CD14-positive monocyte (primary cell): ENCODE measurements at regions not wholly inside any gene's neighbourhood (a gene's known extent, or its start where the extent isn't known, plus 50 kb on each side); places are given as distances from the start of the nearest gene placed in this dataset.

ENCODE experiments used
- DNase-seq, 3 donors: peaks; one replicate each; pipeline ENCODE4 v3.0.0-alpha.2; 2011 to 2022
- H2AFZ ChIP-seq: 2 replicates; pipeline ENCODE4 v1.6.0; 2012; ENCODE audit warnings: mild to moderate bottlenecking, low read depth, low read length, inconsistent platforms; ENCODE audit not compliant: insufficient read depth, poor library complexity, severe bottlenecking
- H3K27ac ChIP-seq, 2 donors: 1 replicate in 1 of 2; 2 replicates in 1 of 2; pipeline ENCODE4 v1.5.1; 2012 to 2013; ENCODE audit warnings: low read length in 2 of 2, control low read depth in 1 of 2, inconsistent platforms in 1 of 2, low read depth in 1 of 2, mild to moderate bottlenecking in 1 of 2
- H3K27me3 ChIP-seq, 2 donors: one replicate each; pipeline versions ENCODE4 v1.6.0 to v1.6.1; 2011 to 2013; ENCODE audit warnings: low read length in 2 of 2; ENCODE audit not compliant: control insufficient read depth in 2 of 2, insufficient read depth in 2 of 2
- H3K36me3 ChIP-seq, 2 donors: replicated peaks in 1 of 2; 1 replicate in 1 of 2; 2 replicates in 1 of 2; pipeline versions ENCODE4 v1.5.1 to v1.6.1; 2012 to 2013; ENCODE audit warnings: low read length in 2 of 2, control low read depth in 1 of 2, inconsistent platforms in 1 of 2, mild to moderate bottlenecking in 1 of 2; ENCODE audit not compliant: insufficient read depth in 2 of 2, control insufficient read depth in 1 of 2
- H3K4me1 ChIP-seq, 2 donors: 1 replicate in 1 of 2; 2 replicates in 1 of 2; pipeline versions ENCODE4 v1.5.1 to v1.6.1; 2012 to 2013; ENCODE audit warnings: low read length in 2 of 2, control low read depth in 1 of 2, inconsistent platforms in 1 of 2, mild to moderate bottlenecking in 1 of 2, moderate library complexity in 1 of 2; ENCODE audit not compliant: insufficient read depth in 2 of 2, control insufficient read depth in 1 of 2
- H3K4me2 ChIP-seq: replicated peaks from 2 replicates; pipeline ENCODE3; 2012; ENCODE audit warnings: low read length, moderate library complexity, mild to moderate bottlenecking; ENCODE audit not compliant: poor library complexity, severe bottlenecking; ENCODE audit errors: extremely low read depth
- H3K4me3 ChIP-seq, 3 experiments: fragments of 200-600 bp in 1 of 3; sonication (generic) in 1 of 3; replicated peaks in 1 of 3; 1 replicate in 2 of 3; 2 replicates in 1 of 3; pipeline ENCODE4 v1.5.1; 2011 to 2013; ENCODE audit warnings: low read length in 3 of 3, mild to moderate bottlenecking in 3 of 3, control low read depth in 2 of 3, low read depth in 2 of 3, inconsistent platforms in 1 of 3, moderate library complexity in 1 of 3
- H3K79me2 ChIP-seq: 2 replicates; pipeline ENCODE4 v1.6.0; 2012; ENCODE audit warnings: mild to moderate bottlenecking, control low read depth, inconsistent platforms, low read length, moderate library complexity; ENCODE audit not compliant: insufficient read depth
- H3K9ac ChIP-seq: 2 replicates; pipeline ENCODE4 v1.6.0; 2017; ENCODE audit warnings: low read length, mild to moderate bottlenecking; ENCODE audit not compliant: insufficient read depth, poor library complexity, severe bottlenecking
- H3K9me3 ChIP-seq, 2 donors: replicated peaks in 1 of 2; 1 replicate in 1 of 2; 2 replicates in 1 of 2; pipeline versions ENCODE4 v1.5.1 to v1.6.1; 2012 to 2013; ENCODE audit warnings: low read length in 2 of 2, control low read depth in 1 of 2; ENCODE audit not compliant: control insufficient read depth in 1 of 2, insufficient read depth in 1 of 2
- H4K20me1 ChIP-seq: 2 replicates; pipeline ENCODE4 v1.6.0; 2012; ENCODE audit warnings: mild to moderate bottlenecking, low read length, control low read depth, moderate library complexity; ENCODE audit not compliant: insufficient read depth
- H3K27ac Mint-ChIP-seq, 7 donors: one replicate each; pipeline ENCODE4 v1.8.0; 2020; ENCODE audit warnings: mild to moderate bottlenecking in 7 of 7, mixed read lengths in 7 of 7, moderate library complexity in 6 of 7, inconsistent platforms in 2 of 7
- H3K27me3 Mint-ChIP-seq, 3 donors: one replicate each; pipeline ENCODE4 v1.8.0; 2021 to 2022; ENCODE audit warnings: low read depth in 3 of 3, mild to moderate bottlenecking in 3 of 3, mixed read lengths in 3 of 3, moderate library complexity in 3 of 3, inconsistent platforms in 1 of 3
- H3K36me3 Mint-ChIP-seq, 2 donors: one replicate each; pipeline ENCODE4 v1.8.0; 2020; ENCODE audit warnings: mixed read lengths in 2 of 2, inconsistent platforms in 1 of 2, mild to moderate bottlenecking in 1 of 2
- H3K4me1 Mint-ChIP-seq: one replicate; pipeline ENCODE4 v1.8.0; 2020; ENCODE audit warnings: mild to moderate bottlenecking, mixed read lengths
- H3K4me3 Mint-ChIP-seq, 2 donors: one replicate each; pipeline ENCODE4 v1.8.0; 2020; ENCODE audit warnings: mild to moderate bottlenecking in 2 of 2, mixed read lengths in 2 of 2, moderate library complexity in 1 of 2
- H3K9me3 Mint-ChIP-seq, 7 donors: one replicate each; pipeline ENCODE4 v1.8.0; 2020 to 2022; ENCODE audit warnings: mixed read lengths in 7 of 7, mild to moderate bottlenecking in 6 of 7, moderate library complexity in 6 of 7, inconsistent platforms in 2 of 7
- CTCF ChIP-seq: fragments of 200-600 bp; IDR thresholded peaks from one replicate; pipeline ENCODE4 v1.8.0; 2022; ENCODE audit warnings: antibody characterized with exemption, mild to moderate bottlenecking
- WGBS: methylation state at CpG from one replicate; pipeline ENCODE4 v1.1.5; 2013; ENCODE audit warnings: missing lambda C conversion rate; ENCODE audit not compliant: insufficient coverage; 5-methylcytosine and 5-hydroxymethylcytosine counted together
- intact Hi-C, 2 donors: fragments of 100-400 bp; cut with micrococcal nuclease; formaldehyde crosslinking; loops; one replicate each; pipeline versions ENCODE4 v1.15.0 to v1.15.1; 2023

GRCh38 chr3:165256554-165257065 lies 60.4 kb upstream of the SLITRK3 start:
- no peaks in the 10 kb centered on the region for H3K4me1 Mint-ChIP-seq
- Histone ChIP-seq H3K9ac (no peak overlapping the region), H2AFZ (no peak overlapping the region), H4K20me1 (no peaks in the 10 kb centered on the region), H3K36me3 (no peaks in the 10 kb centered on the region), H3K9me3 (no peaks in the 10 kb centered on the region), H3K4me2 (no peak overlapping the region), H3K4me1 (no peaks in the 10 kb centered on the region), H3K4me3 (no peak overlapping the region), H3K27me3 (no peaks in the 10 kb centered on the region), H3K27ac (no peak overlapping the region), H3K79me2 (no peaks in the 10 kb centered on the region)
- WGBS = no CpG with 5 or more reads among the region's 2 CpGs
- H3K4me3 Mint-ChIP-seq = no peak overlapping the region
- intact Hi-C loops = no loop called here
- no peaks in the 10 kb centered on the region for H3K27me3 Mint-ChIP-seq
- no peak for DNase-seq
- H3K9me3 Mint-ChIP-seq = peaks cover 0 to 3% (median 0%) of the 10 kb centered on the region in 7 donors
- H3K36me3 Mint-ChIP-seq = no peaks in the 10 kb centered on the region
- TF ChIP-seq CTCF = no peak
- H3K27ac Mint-ChIP-seq = no peak overlapping the region

- Mint-ChIP-seq H3K4me1 (no peaks in the 10 kb centered on the region), H3K9me3 (peaks cover 0 to 3% (median 0%) of the 10 kb centered on the region in 7 donors), H3K36me3 (no peaks in the 10 kb centered on the region), H3K27ac (no peak overlapping the region), H3K27me3 (no peaks in the 10 kb centered on the region), H3K4me3 (no peak overlapping the region)
- Histone ChIP-seq H2AFZ (no peak overlapping the region), H3K36me3 (no peaks in the 10 kb centered on the region), H3K27ac (no peak overlapping the region), H3K79me2 (no peaks in the 10 kb centered on the region), H4K20me1 (no peaks in the 10 kb centered on the region), H3K4me2 (no peak overlapping the region), H3K27me3 (no peaks in the 10 kb centered on the region), H3K9ac (no peak overlapping the region), H3K4me1 (no peaks in the 10 kb centered on the region), H3K9me3 (no peaks in the 10 kb centered on the region), H3K4me3 (no peak overlapping the region)
- DNase-seq = no peak
- intact Hi-C loops = no loop called here
- WGBS = no CpG with 5 or more reads among the region's 1 CpG
- TF ChIP-seq CTCF = no peak
Observed at GRCh38 chr3:165254812-165255211, 58.6 kb upstream of the SLITRK3 start.
